Neutrophil (primary cell): ENCODE measurements at regions not wholly inside any gene's neighbourhood (a gene's known extent, or its start where the extent isn't known, plus 50 kb on each side); places are given as distances from the start of the nearest gene placed in this dataset.

ENCODE experiments used
- H3K27ac ChIP-seq: fragments of 200-600 bp; sonication (generic); 2 replicates; pipeline ENCODE4 v1.5.1; 2016; ENCODE audit warnings: mild to moderate bottlenecking, moderate library complexity
- H3K27me3 ChIP-seq: fragments of 200-600 bp; sonication (generic); 2 replicates; pipeline ENCODE4 v1.6.0; 2016; ENCODE audit warnings: mild to moderate bottlenecking
- H3K36me3 ChIP-seq: fragments of 200-600 bp; sonication (generic); 2 replicates; pipeline ENCODE4 v1.5.1; 2017
- H3K4me1 ChIP-seq, 2 experiments: fragments of 200-600 bp in 1 of 2; sonication (generic) in 1 of 2; 1 replicate in 1 of 2; 2 replicates in 1 of 2; pipeline versions ENCODE4 v1.5.1 to v1.6.1; 2013 to 2016; ENCODE audit warnings: low read depth in 1 of 2, low read length in 1 of 2, mild to moderate bottlenecking in 1 of 2, moderate library complexity in 1 of 2; ENCODE audit not compliant: control insufficient read depth in 1 of 2, insufficient read depth in 1 of 2
- H3K4me3 ChIP-seq, 2 experiments: fragments of 200-600 bp in 1 of 2; sonication (generic) in 1 of 2; 1 replicate in 1 of 2; 2 replicates in 1 of 2; pipeline ENCODE4 v1.5.1; 2013 to 2016; ENCODE audit warnings: low read depth in 1 of 2, low read length in 1 of 2, mild to moderate bottlenecking in 1 of 2, moderate library complexity in 1 of 2
- H3K9me3 ChIP-seq: fragments of 200-600 bp; sonication (generic); 2 replicates; pipeline ENCODE4 v1.5.1; 2016
- TF ChIP-seq, protein P1 (sequence below): fragments of 200-600 bp; sonication (generic); IDR thresholded peaks from 2 replicates; pipeline ENCODE4 v1.5.1; 2016; ENCODE audit warnings: antibody characterized with exemption

- Histone ChIP-seq H3K4me1 (peaks cover 5 to 11% of the 10 kb centered on the region in 2 experiments), H3K27me3 (no peaks in the 10 kb centered on the region), H3K9me3 (no peaks in the 10 kb centered on the region), H3K4me3 (no peak overlapping the region), H3K27ac (no peak overlapping the region), H3K36me3 (no peaks in the 10 kb centered on the region)
- TF ChIP-seq, protein P1, sequence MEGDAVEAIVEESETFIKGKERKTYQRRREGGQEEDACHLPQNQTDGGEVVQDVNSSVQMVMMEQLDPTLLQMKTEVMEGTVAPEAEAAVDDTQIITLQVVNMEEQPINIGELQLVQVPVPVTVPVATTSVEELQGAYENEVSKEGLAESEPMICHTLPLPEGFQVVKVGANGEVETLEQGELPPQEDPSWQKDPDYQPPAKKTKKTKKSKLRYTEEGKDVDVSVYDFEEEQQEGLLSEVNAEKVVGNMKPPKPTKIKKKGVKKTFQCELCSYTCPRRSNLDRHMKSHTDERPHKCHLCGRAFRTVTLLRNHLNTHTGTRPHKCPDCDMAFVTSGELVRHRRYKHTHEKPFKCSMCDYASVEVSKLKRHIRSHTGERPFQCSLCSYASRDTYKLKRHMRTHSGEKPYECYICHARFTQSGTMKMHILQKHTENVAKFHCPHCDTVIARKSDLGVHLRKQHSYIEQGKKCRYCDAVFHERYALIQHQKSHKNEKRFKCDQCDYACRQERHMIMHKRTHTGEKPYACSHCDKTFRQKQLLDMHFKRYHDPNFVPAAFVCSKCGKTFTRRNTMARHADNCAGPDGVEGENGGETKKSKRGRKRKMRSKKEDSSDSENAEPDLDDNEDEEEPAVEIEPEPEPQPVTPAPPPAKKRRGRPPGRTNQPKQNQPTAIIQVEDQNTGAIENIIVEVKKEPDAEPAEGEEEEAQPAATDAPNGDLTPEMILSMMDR, result no peak
These were observed 55.8 kb downstream of the KCNE4 start for GRCh38 chr2:223107825-223108224.

DNA sequence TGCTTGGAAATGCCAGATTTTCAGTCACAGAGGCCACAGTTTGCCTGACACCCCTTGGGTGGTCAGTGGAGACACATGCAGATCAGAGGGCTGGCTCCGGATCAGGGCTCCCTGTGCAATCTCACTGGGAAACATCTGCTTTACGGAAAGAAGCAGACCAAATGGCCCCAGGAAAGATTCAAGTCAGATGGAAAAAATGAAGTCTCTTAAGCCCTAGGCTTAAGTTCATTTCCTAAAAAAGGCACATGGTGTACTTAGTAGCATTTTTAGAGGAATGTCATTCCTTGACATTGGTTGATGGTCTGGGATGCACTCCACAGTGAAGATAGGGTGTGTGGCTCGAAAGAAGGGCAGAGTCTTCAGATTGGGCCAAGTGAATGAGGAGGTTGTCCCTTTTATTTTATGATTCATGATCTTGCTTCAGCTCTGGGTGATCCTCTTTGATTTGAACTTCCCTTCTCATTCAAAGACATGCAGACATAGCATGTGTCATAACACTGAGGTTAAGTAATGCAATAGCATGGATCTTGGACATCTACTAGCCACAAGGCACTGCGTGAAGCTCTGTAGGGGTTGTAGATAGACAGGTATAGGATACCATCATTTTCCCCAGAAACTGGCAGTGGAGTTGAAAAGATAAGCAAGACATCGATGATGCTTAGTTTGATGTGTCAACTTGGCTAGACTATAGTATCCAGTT, 56.5 kb downstream of the KCNE4 start:
- H3K36me3 ChIP-seq, result no peaks in the 10 kb centered on the region
- H3K4me3 ChIP-seq, result no peak overlapping the region
- no peaks in the 10 kb centered on the region for H3K27me3 ChIP-seq
- TF ChIP-seq, protein P1, result no peak
- H3K9me3 ChIP-seq, result no peaks in the 10 kb centered on the region
- peaks cover 5 to 11% of the 10 kb centered on the region in 2 experiments for H3K4me1 ChIP-seq
- no peak overlapping the region for H3K27ac ChIP-seq

- Histone ChIP-seq H3K4me1 (peaks cover 5 to 11% of the 10 kb centered on the region in 2 experiments), H3K36me3 (no peaks in the 10 kb centered on the region), H3K27ac (no peak overlapping the region), H3K27me3 (no peaks in the 10 kb centered on the region), H3K4me3 (no peak overlapping the region), H3K9me3 (no peaks in the 10 kb centered on the region)
- TF ChIP-seq, protein P1, result no peak
These were observed 57.4 kb downstream of the KCNE4 start for GRCh38 chr2:223109341-223109740.

- no peaks in the 10 kb centered on the region for H3K9me3 ChIP-seq
- peaks cover 5 to 11% of the 10 kb centered on the region in 2 experiments for H3K4me1 ChIP-seq
- H3K36me3 ChIP-seq, result no peaks in the 10 kb centered on the region
- no peak overlapping the region for H3K27ac ChIP-seq
- H3K27me3 ChIP-seq, result no peaks in the 10 kb centered on the region
- no peak overlapping the region for H3K4me3 ChIP-seq
- TF ChIP-seq, protein P1, result no peak
These were observed 61.2 kb downstream of the KCNE4 start for GRCh38 chr2:223113161-223113560.

DNA sequence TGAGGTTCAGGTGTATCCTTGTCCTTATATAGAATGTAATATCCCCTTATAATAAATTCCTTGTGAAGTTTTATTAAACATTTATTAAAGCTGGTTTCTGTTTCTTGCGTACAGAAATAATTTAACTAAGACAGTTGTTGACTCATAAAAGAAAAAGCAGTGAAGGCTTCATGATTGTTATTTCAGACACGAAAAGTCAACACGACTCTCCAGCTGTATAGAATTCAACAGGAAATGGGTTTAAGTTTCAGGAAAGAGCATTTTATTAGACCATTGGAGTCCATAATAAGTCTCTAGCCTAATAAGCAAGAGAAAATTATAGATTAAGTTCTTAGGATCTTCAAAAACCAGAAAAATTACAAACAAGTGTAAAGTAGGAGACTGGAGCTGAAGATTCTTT, 62.2 kb downstream of the KCNE4 start:
- TF ChIP-seq, protein P1, result no peak
- Histone ChIP-seq H3K27me3 (no peaks in the 10 kb centered on the region), H3K4me3 (no peak overlapping the region), H3K27ac (no peak overlapping the region), H3K9me3 (no peaks in the 10 kb centered on the region), H3K36me3 (no peaks in the 10 kb centered on the region), H3K4me1 (peaks cover 5 to 11% of the 10 kb centered on the region in 2 experiments)
